Smooth muscle cell (in vitro differentiated cells): ENCODE measurements at regions not wholly inside any gene's neighbourhood (a gene's known extent, or its start where the extent isn't known, plus 50 kb on each side); places are given as distances from the start of the nearest gene placed in this dataset.
A peak's percentile ranks its signal among the peaks of the same experiment; 100 is the strongest.

ENCODE experiments used
- DNase-seq: peaks from one replicate; lab custom pipeline; 2025; ENCODE audit not compliant: unreplicated experiment; lab: John Stamatoyannopoulos, UW
- H2AFZ ChIP-seq: fragments of 200-600 bp; sonication (generic); 2 replicates; pipeline ENCODE4 v1.6.0; 2016; ENCODE audit warnings: antibody characterized with exemption, low read depth, mild to moderate bottlenecking
- H3F3A ChIP-seq: fragments of 200-600 bp; sonication (generic); 2 replicates; pipeline ENCODE4 v1.6.0; 2017; ENCODE audit warnings: antibody characterized with exemption, low read depth
- H3K27ac ChIP-seq: fragments of 200-600 bp; sonication (generic); 2 replicates; pipeline ENCODE4 v1.5.1; 2016; ENCODE audit warnings: low read depth, mild to moderate bottlenecking
- H3K27me3 ChIP-seq: fragments of 200-600 bp; sonication (generic); 2 replicates; pipeline ENCODE4 v1.6.1; 2016; ENCODE audit warnings: low read depth, mild to moderate bottlenecking
- H3K36me3 ChIP-seq: fragments of 200-600 bp; sonication (generic); 2 replicates; pipeline ENCODE4 v1.5.1; 2016; ENCODE audit warnings: low read depth
- H3K4me1 ChIP-seq: fragments of 200-600 bp; sonication (generic); 2 replicates; pipeline ENCODE4 v1.5.1; 2016; ENCODE audit warnings: low read depth
- H3K4me2 ChIP-seq: fragments of 200-600 bp; sonication (generic); 2 replicates; pipeline ENCODE4 v1.6.0; 2016; ENCODE audit warnings: mild to moderate bottlenecking
- H3K4me3 ChIP-seq: fragments of 200-600 bp; sonication (generic); 2 replicates; pipeline ENCODE4 v1.5.1; 2016; ENCODE audit warnings: mild to moderate bottlenecking
- H3K79me2 ChIP-seq: fragments of 200-600 bp; sonication (generic); 2 replicates; pipeline ENCODE4 v1.6.0; 2016; ENCODE audit warnings: low read depth, mild to moderate bottlenecking
- H3K9ac ChIP-seq: fragments of 200-600 bp; sonication (generic); 2 replicates; pipeline ENCODE4 v1.6.0; 2016; ENCODE audit warnings: low read depth
- H3K9me3 ChIP-seq: fragments of 200-600 bp; sonication (generic); replicated peaks from 2 replicates; pipeline ENCODE4 v1.5.1; 2016; ENCODE audit warnings: low read depth
- H4K20me1 ChIP-seq: fragments of 200-600 bp; sonication (generic); 2 replicates; pipeline ENCODE4 v1.6.0; 2016; ENCODE audit warnings: low read depth
- WGBS: methylation state at CpG from one replicate; pipeline ENCODE4 v1.1.7; 2016; ENCODE audit warnings: low lambda C conversion rate; 5-methylcytosine and 5-hydroxymethylcytosine counted together
- TF ChIP-seq, protein P1 (sequence below): fragments of 200-600 bp; sonication (generic); IDR thresholded peaks from 2 replicates; pipeline ENCODE4 v1.5.1; 2017; ENCODE audit warnings: borderline replicate concordance, mild to moderate bottlenecking, antibody characterized with exemption; ENCODE audit not compliant: insufficient read depth, poor library complexity, severe bottlenecking

DNA sequence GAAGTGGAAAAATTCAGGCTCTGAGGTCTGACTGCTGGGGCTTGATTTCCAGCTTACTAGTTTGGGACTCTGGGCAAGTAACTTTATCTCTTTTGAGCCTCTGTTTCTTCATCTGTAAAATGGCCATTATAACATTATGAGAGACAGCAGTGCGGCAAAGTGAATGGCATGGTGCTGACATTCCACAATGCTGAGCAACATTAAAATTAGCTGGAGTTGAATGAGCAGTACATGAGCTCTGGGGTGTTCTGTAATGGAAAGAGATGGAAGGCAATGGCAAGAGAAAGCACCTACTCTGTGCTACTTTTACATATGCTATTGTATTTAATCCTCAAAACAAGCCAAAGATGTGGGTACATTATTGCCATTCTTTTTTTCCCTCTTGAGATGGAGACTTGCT lies 535.7 kb upstream of the CDH11 start:
- Histone ChIP-seq H3K4me1 (peaks cover 6% of the 10 kb centered on the region), H3K9me3 (no peaks in the 10 kb centered on the region), H3K27ac (peak overlapping the region; percentile 18), H3F3A (peaks cover 12% of the 10 kb centered on the region), H3K9ac (no peak overlapping the region), H3K27me3 (no peaks in the 10 kb centered on the region), H2AFZ (no peak overlapping the region), H3K36me3 (no peaks in the 10 kb centered on the region), H3K79me2 (no peaks in the 10 kb centered on the region), H3K4me2 (no peak overlapping the region), H3K4me3 (no peak overlapping the region), H4K20me1 (no peaks in the 10 kb centered on the region)
- TF ChIP-seq, protein P1, sequence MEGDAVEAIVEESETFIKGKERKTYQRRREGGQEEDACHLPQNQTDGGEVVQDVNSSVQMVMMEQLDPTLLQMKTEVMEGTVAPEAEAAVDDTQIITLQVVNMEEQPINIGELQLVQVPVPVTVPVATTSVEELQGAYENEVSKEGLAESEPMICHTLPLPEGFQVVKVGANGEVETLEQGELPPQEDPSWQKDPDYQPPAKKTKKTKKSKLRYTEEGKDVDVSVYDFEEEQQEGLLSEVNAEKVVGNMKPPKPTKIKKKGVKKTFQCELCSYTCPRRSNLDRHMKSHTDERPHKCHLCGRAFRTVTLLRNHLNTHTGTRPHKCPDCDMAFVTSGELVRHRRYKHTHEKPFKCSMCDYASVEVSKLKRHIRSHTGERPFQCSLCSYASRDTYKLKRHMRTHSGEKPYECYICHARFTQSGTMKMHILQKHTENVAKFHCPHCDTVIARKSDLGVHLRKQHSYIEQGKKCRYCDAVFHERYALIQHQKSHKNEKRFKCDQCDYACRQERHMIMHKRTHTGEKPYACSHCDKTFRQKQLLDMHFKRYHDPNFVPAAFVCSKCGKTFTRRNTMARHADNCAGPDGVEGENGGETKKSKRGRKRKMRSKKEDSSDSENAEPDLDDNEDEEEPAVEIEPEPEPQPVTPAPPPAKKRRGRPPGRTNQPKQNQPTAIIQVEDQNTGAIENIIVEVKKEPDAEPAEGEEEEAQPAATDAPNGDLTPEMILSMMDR: no peak
- no peak for DNase-seq
- WGBS: 70% methylated on average over 1 of the region's 1 CpG

DNA sequence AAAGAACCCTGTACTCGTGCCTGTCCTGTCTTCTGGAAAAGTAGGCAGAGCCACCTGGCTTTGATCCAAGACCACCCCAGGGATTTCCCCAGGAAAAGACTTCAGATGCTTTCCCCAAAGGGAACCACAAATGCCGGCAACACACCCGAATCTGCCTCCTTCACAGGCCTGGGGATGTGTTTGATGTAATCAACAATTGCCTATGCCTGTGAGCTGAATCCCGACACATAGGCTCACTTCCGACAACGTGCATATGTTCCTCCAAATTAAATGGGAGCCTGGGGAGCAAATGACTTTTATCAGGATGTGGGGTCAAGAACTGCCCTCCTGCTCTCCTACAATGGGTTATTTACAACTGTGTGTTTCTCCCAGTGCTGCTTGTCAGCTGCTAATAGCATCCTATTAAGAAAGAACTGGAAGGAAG lies 535.2 kb upstream of the CDH11 start:
- H3K9me3 ChIP-seq: no peaks in the 10 kb centered on the region
- no peak overlapping the region for H3K9ac ChIP-seq
- no peak overlapping the region for H2AFZ ChIP-seq
- H4K20me1 ChIP-seq: no peaks in the 10 kb centered on the region
- no peaks in the 10 kb centered on the region for H3K36me3 ChIP-seq
- peaks cover 6% of the 10 kb centered on the region for H3K4me1 ChIP-seq
- H3K27me3 ChIP-seq: no peaks in the 10 kb centered on the region
- H3F3A ChIP-seq: peaks cover 12% of the 10 kb centered on the region
- DNase-seq: no peak
- 33% methylated on average over 6 of the region's 6 CpGs for WGBS
- H3K4me2 ChIP-seq: no peak overlapping the region
- TF ChIP-seq, protein P1: no peak
- H3K27ac ChIP-seq: peak overlapping the region; percentile 18
- no peak overlapping the region for H3K4me3 ChIP-seq
- no peaks in the 10 kb centered on the region for H3K79me2 ChIP-seq

DNA sequence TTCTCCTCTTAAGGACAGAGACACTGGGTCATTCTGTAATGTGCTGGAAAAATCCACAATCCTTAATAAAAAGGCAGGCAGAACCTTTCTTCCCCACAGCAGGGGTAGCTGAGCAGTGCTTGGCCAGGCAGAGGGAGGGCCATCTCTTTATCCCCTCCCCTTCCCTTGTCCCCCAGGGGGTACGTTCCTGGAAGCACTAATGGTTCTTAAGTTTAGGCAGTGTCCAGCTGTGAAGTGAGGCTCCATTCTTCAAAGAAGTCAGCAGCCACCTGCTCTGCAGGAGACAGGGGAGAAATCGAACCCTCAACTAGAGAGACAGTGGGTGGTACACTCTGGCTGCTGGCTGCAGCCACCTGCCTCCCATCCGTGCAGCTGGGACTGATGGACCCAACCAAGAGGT lies 533.9 kb upstream of the CDH11 start:
- no peak overlapping the region for H3K9ac ChIP-seq
- H3K27me3 ChIP-seq: no peaks in the 10 kb centered on the region
- no peaks in the 10 kb centered on the region for H3K36me3 ChIP-seq
- peaks cover 6% of the 10 kb centered on the region for H3K4me1 ChIP-seq
- TF ChIP-seq, protein P1: no peak
- no peak for DNase-seq
- no peaks in the 10 kb centered on the region for H4K20me1 ChIP-seq
- no peak overlapping the region for H3K27ac ChIP-seq
- H3K4me2 ChIP-seq: no peak overlapping the region
- peaks cover 12% of the 10 kb centered on the region for H3F3A ChIP-seq
- WGBS: 91% methylated on average over 3 of the region's 3 CpGs
- H3K9me3 ChIP-seq: no peaks in the 10 kb centered on the region
- H2AFZ ChIP-seq: no peak overlapping the region
- no peak overlapping the region for H3K4me3 ChIP-seq
- H3K79me2 ChIP-seq: no peaks in the 10 kb centered on the region

DNA sequence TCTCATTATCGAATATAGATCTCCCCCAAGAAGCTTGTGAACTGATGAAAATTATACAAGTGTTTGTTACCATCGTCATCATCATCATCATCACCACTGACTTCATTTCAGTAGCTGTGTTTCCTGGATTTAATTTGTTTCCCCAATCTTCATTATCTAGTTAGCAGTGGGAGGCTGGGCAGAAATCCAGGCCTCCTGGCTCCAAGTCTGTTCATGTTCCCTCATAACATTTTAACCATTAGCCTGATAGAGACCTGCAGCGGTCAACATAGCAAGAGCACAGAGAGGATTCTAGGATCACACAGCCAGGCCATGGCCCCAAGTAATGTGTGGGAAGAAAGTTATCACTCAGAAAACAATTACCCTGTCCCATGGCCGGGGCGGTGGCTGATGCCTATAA lies 526.2 kb upstream of the CDH11 start:
- H3K9me3 ChIP-seq: no peaks in the 10 kb centered on the region
- no peaks in the 10 kb centered on the region for H4K20me1 ChIP-seq
- H3F3A ChIP-seq: no peaks in the 10 kb centered on the region
- H3K4me3 ChIP-seq: no peak overlapping the region
- H3K79me2 ChIP-seq: no peaks in the 10 kb centered on the region
- no peaks in the 10 kb centered on the region for H3K27me3 ChIP-seq
- H3K36me3 ChIP-seq: no peaks in the 10 kb centered on the region
- H2AFZ ChIP-seq: no peak overlapping the region
- H3K4me2 ChIP-seq: no peak overlapping the region
- H3K9ac ChIP-seq: no peak overlapping the region
- 82% methylated on average over 5 of the region's 5 CpGs for WGBS
- TF ChIP-seq, protein P1: no peak
- H3K27ac ChIP-seq: no peak overlapping the region
- no peaks in the 10 kb centered on the region for H3K4me1 ChIP-seq
- no peak for DNase-seq
